ENCODE measurements at regions not wholly inside any gene's neighbourhood (a gene's known extent, or its start where the extent isn't known, plus 50 kb on each side); places are given as distances from the start of the nearest gene placed in this dataset.
"Not testable (repeated sequence)": the region's sequence is repeated elsewhere in the genome, so short reads cannot be mapped to it uniquely, and the experiment has no call there.

GRCh38 chr22:47437636-47438035 is 675.2 kb downstream of the TBC1D22A start:
- no peak for DNase-seq

GRCh38 chr22:47437110-47437509 is 674.7 kb downstream of the TBC1D22A start:
- DNase-seq: no peak

- DNase-seq: no peak
Observed at GRCh38 chr22:47435826-47436225, 673.4 kb downstream of the TBC1D22A start.

GRCh38 chr22:47435204-47435487 is 672.7 kb downstream of the TBC1D22A start:
- DNase-seq: no peak

GRCh38 chr22:47434336-47435203 is 672.1 kb downstream of the TBC1D22A start:
- no peak for DNase-seq

GRCh38 chr22:47433627-47434026 is 671.2 kb downstream of the TBC1D22A start:
- no peak for DNase-seq

GRCh38 chr22:47432683-47433082 is 670.2 kb downstream of the TBC1D22A start:
- DNase-seq: no peak

GRCh38 chr22:47423861-47424820 is 661.7 kb downstream of the TBC1D22A start:
- DNase-seq: no peak

- DNase-seq: no peak
Observed at GRCh38 chr22:47423266-47423665, 660.8 kb downstream of the TBC1D22A start.

- DNase-seq: no peak
Observed at GRCh38 chr22:47422736-47423135, 660.3 kb downstream of the TBC1D22A start.

- no peak for DNase-seq
Observed at GRCh38 chr22:47421846-47422245, 659.4 kb downstream of the TBC1D22A start.

GRCh38 chr22:47420211-47420610 is 657.8 kb downstream of the TBC1D22A start:
- DNase-seq: no peak

GRCh38 chr22:47419239-47419638 is 656.8 kb downstream of the TBC1D22A start:
- DNase-seq: no peak

- no peak for DNase-seq
Observed at GRCh38 chr22:47417699-47418098, 655.2 kb downstream of the TBC1D22A start.

- DNase-seq: no peak
Observed at GRCh38 chr22:47411006-47411405, 648.6 kb downstream of the TBC1D22A start.

- no peak for DNase-seq
Observed at GRCh38 chr22:47409539-47410275, 647.3 kb downstream of the TBC1D22A start.

GRCh38 chr22:47408409-47408808 is 646.0 kb downstream of the TBC1D22A start:
- DNase-seq: no peak

- no peak for DNase-seq
Observed at GRCh38 chr22:47407461-47408025, 645.1 kb downstream of the TBC1D22A start.

GRCh38 chr22:47406896-47407295 is 644.4 kb downstream of the TBC1D22A start:
- DNase-seq: no peak

- DNase-seq: no peak
Observed at GRCh38 chr22:47406180-47406834, 643.9 kb downstream of the TBC1D22A start.

GRCh38 chr22:47405222-47405621 is 642.8 kb downstream of the TBC1D22A start:
- DNase-seq: not testable (repeated sequence)

GRCh38 chr22:47402876-47403525 is 640.6 kb downstream of the TBC1D22A start:
- DNase-seq: no peak
